Pancreas (tissue), 10 donors: ENCODE measurements at regions not wholly inside any gene's neighbourhood (a gene's known extent, or its start where the extent isn't known, plus 50 kb on each side); places are given as distances from the start of the nearest gene placed in this dataset.

ENCODE experiments used
- ATAC-seq, 4 donors: fragments of 200-7000 bp; cut with Tn5 transposase; one replicate each; pipeline versions ENCODE4 v1.8.0 to v1.9.1; 2020; ENCODE audit warnings: mild to moderate bottlenecking in 4 of 4, moderate library complexity in 4 of 4
- DNase-seq, 6 donors: peaks; one replicate each; pipeline ENCODE4 v3.0.0-alpha.2; 2020
- FAIRE-seq: peaks from 2 replicates; lab custom pipeline; 2012; peaks lifted over from hg19 to GRCh38; lab: Jason Lieb, UNC
- H3K27ac ChIP-seq, 4 donors: fragments of 200-600 bp; sonication (generic); 1 replicate in 3 of 4; 2 replicates in 1 of 4; pipeline versions ENCODE4 v1.5.0 to v1.8.0; 2020
- H3K27me3 ChIP-seq, 4 donors: fragments of 200-600 bp; one replicate each; pipeline ENCODE4 v1.8.0; 2021
- H3K36me3 ChIP-seq, 3 donors: fragments of 200-600 bp; sonication (generic) in 1 of 3; one replicate each; pipeline versions ENCODE4 v1.5.0 to v1.8.0; 2020 to 2021
- H3K4me1 ChIP-seq, 3 donors: fragments of 200-600 bp; one replicate each; pipeline ENCODE4 v1.8.0; 2021
- H3K4me3 ChIP-seq, 4 donors: fragments of 200-600 bp; sonication (generic) in 2 of 4; one replicate each; pipeline versions ENCODE4 v1.5.0 to v1.8.0; 2020 to 2021
- H3K9me3 ChIP-seq, 4 donors: fragments of 200-600 bp; one replicate each; pipeline ENCODE4 v1.8.0; 2021
- CTCF ChIP-seq, 4 donors: fragments of 200-600 bp; sonication (generic) in 3 of 4; IDR thresholded peaks; one replicate each; pipeline versions ENCODE4 v1.5.0 to v1.8.0; 2021; ENCODE audit warnings: antibody characterized with exemption in 4 of 4
- WGBS, 2 donors: extraction: QIAGEN DNeasy Blood & Tissue Kit; methylation state at CpG; one replicate each; pipeline ENCODE4 v1.1.7; 2013; 5-methylcytosine and 5-hydroxymethylcytosine counted together
- intact Hi-C, 3 donors: fragments of 100-400 bp; cut with DNase I; formaldehyde crosslinking; loops; one replicate each; pipeline versions ENCODE4 v1.11.1 to v1.14.2; 2022
- donor health status: healthy with polysubstance abuse.
- donor health status: DM: no; HTN: no; CAD: no; lungs with moderate emphysema.
- donor health status: DM: no; HTN: no; CAD: no.
- donor health status: control.
- donor health status: control.
- donor health status: Bipolar disorder and iron deficiency.
- donor health status: DM: yes; HTN: yes; CAD: no.
- donor health status: DM: no; HTN: no; CAD: no.
- donor health status: DM: no; HTN: no; CAD: no.
- donor health status: DM: yes; HTN: yes; CAD: no.

GRCh38 chr2:199025146-199025545 lies 432.6 kb downstream of the SATB2 start:
- Histone ChIP-seq H3K9me3 (no peaks in the 10 kb centered on the region), H3K36me3 (no peaks in the 10 kb centered on the region), H3K27me3 (no peaks in the 10 kb centered on the region), H3K4me3 (no peak overlapping the region), H3K4me1 (no peaks in the 10 kb centered on the region), H3K27ac (no peak overlapping the region)
- TF ChIP-seq CTCF (IDR thresholded peaks at IDR 0.05) = no peak
- no peak for FAIRE-seq
- intact Hi-C loops = no loop called here
- no peak for ATAC-seq
- DNase-seq = no peak
- 35 to 47% methylated on average over 3 of the region's 3 CpGs for WGBS, 2 donors

GRCh38 chr2:199024224-199024623 lies 433.5 kb downstream of the SATB2 start:
- no peak overlapping the region for H3K4me3 ChIP-seq
- no peaks in the 10 kb centered on the region for H3K4me1 ChIP-seq
- H3K27me3 ChIP-seq = no peaks in the 10 kb centered on the region
- H3K27ac ChIP-seq = no peak overlapping the region
- no peaks in the 10 kb centered on the region for H3K36me3 ChIP-seq
- no peak for DNase-seq
- ATAC-seq = no peak
- no peaks in the 10 kb centered on the region for H3K9me3 ChIP-seq
- intact Hi-C loops = no loop called here
- TF ChIP-seq CTCF (IDR thresholded peaks at IDR 0.05) = no peak
- no peak for FAIRE-seq

GRCh38 chr2:199019898-199020507 lies 437.7 kb downstream of the SATB2 start:
- Histone ChIP-seq H3K27ac (no peak overlapping the region), H3K9me3 (no peaks in the 10 kb centered on the region), H3K36me3 (no peaks in the 10 kb centered on the region), H3K4me3 (no peak overlapping the region), H3K27me3 (no peaks in the 10 kb centered on the region), H3K4me1 (no peaks in the 10 kb centered on the region)
- WGBS, 2 donors = 10 to 13% methylated on average over 4 of the region's 4 CpGs
- intact Hi-C loops = no loop called here
- peak in 1 of 4 donors; percentile 58 for ATAC-seq
- peak in 1 of 4 donors; percentile 12 for TF ChIP-seq CTCF (IDR thresholded peaks at IDR 0.05)
- no peak for FAIRE-seq
- DNase-seq = no peak

- no peaks in the 10 kb centered on the region for H3K4me1 ChIP-seq
- FAIRE-seq (no peak), DNase-seq (no peak), ATAC-seq (no peak)
- H3K4me3 ChIP-seq = no peak overlapping the region
- 0 to 2% methylated on average over 1 of the region's 1 CpG for WGBS, 2 donors
- no peaks in the 10 kb centered on the region for H3K36me3 ChIP-seq
- no peak overlapping the region for H3K27ac ChIP-seq
- H3K9me3 ChIP-seq = no peaks in the 10 kb centered on the region
- TF ChIP-seq CTCF (IDR thresholded peaks at IDR 0.05) = no peak
- intact Hi-C loops = no loop called here
- H3K27me3 ChIP-seq = no peaks in the 10 kb centered on the region
Observed at GRCh38 chr2:199018826-199019225, 438.9 kb downstream of the SATB2 start.

GRCh38 chr2:199015072-199015471 lies 442.7 kb downstream of the SATB2 start:
- FAIRE-seq = no peak
- no peak for ATAC-seq
- no peak overlapping the region for H3K27ac ChIP-seq
- no peaks in the 10 kb centered on the region for H3K4me1 ChIP-seq
- TF ChIP-seq CTCF (IDR thresholded peaks at IDR 0.05) = no peak
- DNase-seq = no peak
- no peaks in the 10 kb centered on the region for H3K9me3 ChIP-seq
- intact Hi-C loops = no loop called here
- H3K36me3 ChIP-seq = no peaks in the 10 kb centered on the region
- no peak overlapping the region for H3K4me3 ChIP-seq
- no peaks in the 10 kb centered on the region for H3K27me3 ChIP-seq
